ENCODE measurements at regions not wholly inside any gene's neighbourhood (a gene's known extent, or its start where the extent isn't known, plus 50 kb on each side); places are given as distances from the start of the nearest gene placed in this dataset.
A peak's percentile ranks its signal among the peaks of the same experiment; 100 is the strongest.

DNA sequence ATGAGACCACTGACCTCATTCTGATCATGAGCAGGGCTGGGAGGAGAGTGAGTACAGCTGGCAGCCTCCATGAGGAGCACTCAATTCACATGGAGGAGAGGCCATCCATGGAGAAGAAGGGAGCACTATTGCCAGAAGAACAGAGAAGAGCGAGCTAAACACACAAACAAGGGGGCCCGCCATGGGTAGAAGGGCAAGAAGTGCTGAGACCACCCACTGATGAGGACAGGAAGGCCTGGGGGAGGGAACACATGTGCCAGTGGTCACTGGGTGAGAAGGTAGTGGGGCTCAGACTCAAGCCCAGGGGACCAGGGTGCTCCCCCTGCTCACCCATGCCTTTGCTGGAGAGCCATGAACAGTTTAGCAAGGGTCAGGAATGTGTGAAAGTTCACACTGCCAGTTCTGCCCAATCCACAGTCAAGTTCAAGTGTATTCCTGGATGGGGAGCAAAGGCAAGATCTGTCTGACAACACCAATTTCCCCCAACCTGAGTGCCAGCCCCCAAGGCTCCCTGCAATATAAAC lies 57.7 kb downstream of the TTC32 start:
- no peak for DNase-seq (ENCODE audit: low spot score)
- Histone ChIP-seq H3K9me3 (ENCODE audit: low read length) (no peaks in the 10 kb centered on the region), H3K36me3 (replicated peaks in 1 of 2; ENCODE audit: control insufficient read depth in 1 of 2, insufficient read depth in 2 of 2, low read length in 2 of 2) (no peaks in the 10 kb centered on the region), H3K4me1 (ENCODE audit: insufficient read depth, low read length) (no peaks in the 10 kb centered on the region), H3K4me3 (replicated peaks in 1 of 3; ENCODE audit: insufficient read depth in 1 of 3, low read depth in 2 of 3, low read length in 3 of 3) (no peak overlapping the region), H3K27me3 (ENCODE audit: control insufficient read depth in 1 of 2, insufficient read depth in 2 of 2, low read length in 2 of 2) (peaks cover 0 to 5% of the 10 kb centered on the region in 2 experiments; a peak in 1 of 5 replicates), H3K27ac (ENCODE audit: extremely low read length, insufficient read depth, low read length) (no peak overlapping the region), H2AFZ (ENCODE audit: low read length) (no peak overlapping the region), H3K4me2 (ENCODE audit: low read depth, low read length) (no peak overlapping the region), H3K79me2 (ENCODE audit: insufficient read depth, low read length) (no peaks in the 10 kb centered on the region), H3K9ac (ENCODE audit: insufficient read depth, low read depth, low read length) (no peak overlapping the region), H4K20me1 (ENCODE audit: insufficient read depth, low read length) (no peaks in the 10 kb centered on the region)
- no TSS peak for BruUV-seq (replicated peaks)
- no peak for ATAC-seq
- 31% methylated on average over 2 of the region's 2 CpGs for WGBS (ENCODE audit: low lambda C conversion rate)
- ChIA-PET CTCF (ENCODE audit: low intra/inter-chr PET ratio, low total read pairs) (no interaction called here), POLR2A (no interaction called here)
- in situ Hi-C loops (cut with HindIII; ENCODE audit: extremely low pct_ligation_motif_present, low pct_unique_long_range_greater_than_20kb): no loop called here
- FAIRE-seq: no peak
- no peak for TF ChIP-seq ZNF605 (CRISPR knock-in tag; IDR thresholded peaks at IDR 0.05)
- no peak for TF ChIP-seq HDAC6 (IDR thresholded peaks at IDR 0.05; ENCODE audit: low read depth, low read length)
- intact Hi-C loops (cut with micrococcal nuclease; ENCODE audit: unreplicated experiment): no loop called here

DNA sequence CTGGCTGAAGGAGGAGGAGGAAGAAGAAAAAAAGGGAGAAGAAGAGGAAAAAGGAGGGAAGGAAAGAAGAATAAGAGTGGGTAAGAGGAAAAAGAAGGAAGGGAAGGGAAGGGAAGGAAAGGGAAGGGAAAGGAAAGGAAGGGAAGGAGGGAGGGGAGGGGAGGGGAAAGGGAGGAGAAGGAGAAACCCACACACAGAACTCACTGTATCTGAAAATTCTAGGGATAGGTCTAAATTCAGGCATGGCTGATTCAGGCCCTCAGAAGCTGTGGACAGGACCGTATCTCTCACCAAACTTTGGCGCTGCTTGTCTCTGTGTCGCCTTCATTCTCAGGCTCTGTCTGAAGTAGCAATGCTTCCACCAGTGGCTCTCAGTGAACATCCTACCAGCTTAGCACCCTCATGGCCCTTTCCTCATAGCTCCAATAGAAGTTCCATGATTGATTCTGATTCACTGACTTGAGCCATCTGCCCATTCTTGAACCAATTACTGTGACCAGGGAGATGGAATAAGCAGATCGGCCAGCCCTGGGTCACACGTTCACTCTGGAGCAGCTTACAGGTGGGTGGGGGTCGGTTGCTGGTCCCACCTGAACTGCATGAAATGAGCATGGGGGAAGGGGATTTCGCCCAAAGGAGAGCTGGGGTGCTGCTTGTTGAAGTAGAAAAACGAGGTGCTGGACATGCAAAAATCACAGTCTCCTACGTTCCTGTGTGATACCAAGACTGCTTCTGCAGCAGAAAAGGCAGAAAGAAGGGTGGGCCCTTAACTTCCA lies 59.7 kb downstream of the TTC32 start:
- H3K79me2 ChIP-seq (ENCODE audit: insufficient read depth, low read length): no peaks in the 10 kb centered on the region
- WGBS (ENCODE audit: low lambda C conversion rate): 35% methylated on average over 9 of the region's 9 CpGs
- peaks cover 0 to 14% of the 10 kb centered on the region in 2 experiments; a peak in 1 of 5 replicates for H3K27me3 ChIP-seq (ENCODE audit: control insufficient read depth in 1 of 2, insufficient read depth in 2 of 2, low read length in 2 of 2)
- H3K4me1 ChIP-seq (ENCODE audit: insufficient read depth, low read length): no peaks in the 10 kb centered on the region
- ATAC-seq: no peak
- H4K20me1 ChIP-seq (ENCODE audit: insufficient read depth, low read length): no peaks in the 10 kb centered on the region
- FAIRE-seq: no peak
- no peak overlapping the region for H3K4me2 ChIP-seq (ENCODE audit: low read depth, low read length)
- no peak for DNase-seq (ENCODE audit: low spot score)
- H3K9ac ChIP-seq (ENCODE audit: insufficient read depth, low read depth, low read length): no peak overlapping the region
- no peak overlapping the region for H2AFZ ChIP-seq (ENCODE audit: low read length)
- TF ChIP-seq GABPA (IDR thresholded peaks at IDR 0.05; ENCODE audit: low read depth, low read length) (no peak), GABPA (CRISPR knock-in tag; IDR thresholded peaks at IDR 0.05; ENCODE audit: low read depth) (no peak), HNRNPK (IDR thresholded peaks at IDR 0.05; ENCODE audit: low read depth, low read length, poor library complexity, severe bottlenecking) (peak; percentile 89), PCBP1 (IDR thresholded peaks at IDR 0.05; ENCODE audit: borderline replicate concordance, low read depth, low read length) (0 out of 2 replicates have a peak, but pooled peaks have one; percentile 52), ELF1 (CRISPR knock-in tag; IDR thresholded peaks at IDR 0.05) (no peak)
- in situ Hi-C loops (cut with HindIII; ENCODE audit: extremely low pct_ligation_motif_present, low pct_unique_long_range_greater_than_20kb) (no loop called here), intact Hi-C loops (cut with micrococcal nuclease; ENCODE audit: unreplicated experiment) (no loop called here)
- no peak overlapping the region for H3K27ac ChIP-seq (ENCODE audit: extremely low read length, insufficient read depth, low read length)
- H3K4me3 ChIP-seq (replicated peaks in 1 of 3; ENCODE audit: insufficient read depth in 1 of 3, low read depth in 2 of 3, low read length in 3 of 3): no peak overlapping the region
- CTCF ChIA-PET (ENCODE audit: low intra/inter-chr PET ratio, low total read pairs): no interaction called here
- BruUV-seq (replicated peaks): no TSS peak
- H3K9me3 ChIP-seq (ENCODE audit: low read length): no peaks in the 10 kb centered on the region
- no peaks in the 10 kb centered on the region for H3K36me3 ChIP-seq (replicated peaks in 1 of 2; ENCODE audit: control insufficient read depth in 1 of 2, insufficient read depth in 2 of 2, low read length in 2 of 2)
- POLR2A ChIA-PET: no interaction called here

Data from HepG2 (cell line).